ENCODE measurements at regions not wholly inside any gene's neighbourhood (a gene's known extent, or its start where the extent isn't known, plus 50 kb on each side); places are given as distances from the start of the nearest gene placed in this dataset.

DNA sequence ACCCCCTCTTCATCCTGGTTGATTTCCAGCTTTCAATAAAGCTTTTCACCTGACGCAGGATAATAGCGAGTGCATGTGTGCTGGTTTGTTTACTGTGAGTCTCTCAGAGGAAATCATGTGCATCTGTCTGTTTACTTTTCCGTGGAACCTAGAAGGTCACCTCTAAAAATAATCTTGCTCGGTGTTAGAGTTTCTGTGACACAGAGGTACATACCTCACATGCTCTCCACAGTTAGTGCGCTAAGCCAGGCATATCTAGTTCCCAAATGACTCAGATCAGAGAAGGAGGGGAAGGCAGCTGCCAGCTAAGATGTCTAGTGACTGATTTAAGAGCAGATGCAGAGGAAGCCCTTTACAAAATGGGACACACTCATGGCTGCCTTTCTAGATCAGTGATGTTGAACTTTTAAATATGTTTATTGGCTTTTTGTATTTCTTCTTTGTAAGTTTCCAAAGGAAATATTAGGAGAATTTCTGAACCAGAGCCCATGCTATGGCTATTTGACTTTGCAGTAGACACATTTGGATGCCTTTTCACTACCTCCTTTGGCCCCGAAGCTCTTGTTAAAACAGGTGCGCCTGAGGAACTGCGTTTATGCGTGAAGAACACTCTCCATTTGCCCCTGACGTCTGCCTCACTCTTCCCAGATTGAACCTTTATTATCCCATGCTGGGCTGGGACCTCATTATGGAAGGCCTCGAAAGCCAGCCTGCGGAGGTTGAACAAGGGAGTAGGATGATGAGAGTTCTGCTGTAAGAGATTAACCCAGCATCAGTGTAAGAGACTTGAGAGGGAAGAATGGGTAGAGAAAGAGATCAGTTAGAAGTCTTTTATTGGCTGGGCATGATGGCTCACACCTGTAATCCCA lies 145.6 kb downstream of the FAM161A start:
- ChIA-PET CTCF (interaction anchor here (1.6 kb wide), 1 partner anchor 10 kb away, joined by 5 read pairs; no protein-coding TSS in a partner anchor), POLR2A (interaction anchor here (0.6 kb wide), 1 partner anchor 8 kb away, joined by 11 read pairs; no protein-coding TSS in a partner anchor)
- H3K4me3 ChIP-seq (ENCODE audit: low read depth, low read length), result no peak overlapping the region
- H3K36me3 ChIP-seq (ENCODE audit: control insufficient read depth, insufficient read depth, low read length), result no peaks in the 10 kb centered on the region
- TF ChIP-seq, protein P1, sequence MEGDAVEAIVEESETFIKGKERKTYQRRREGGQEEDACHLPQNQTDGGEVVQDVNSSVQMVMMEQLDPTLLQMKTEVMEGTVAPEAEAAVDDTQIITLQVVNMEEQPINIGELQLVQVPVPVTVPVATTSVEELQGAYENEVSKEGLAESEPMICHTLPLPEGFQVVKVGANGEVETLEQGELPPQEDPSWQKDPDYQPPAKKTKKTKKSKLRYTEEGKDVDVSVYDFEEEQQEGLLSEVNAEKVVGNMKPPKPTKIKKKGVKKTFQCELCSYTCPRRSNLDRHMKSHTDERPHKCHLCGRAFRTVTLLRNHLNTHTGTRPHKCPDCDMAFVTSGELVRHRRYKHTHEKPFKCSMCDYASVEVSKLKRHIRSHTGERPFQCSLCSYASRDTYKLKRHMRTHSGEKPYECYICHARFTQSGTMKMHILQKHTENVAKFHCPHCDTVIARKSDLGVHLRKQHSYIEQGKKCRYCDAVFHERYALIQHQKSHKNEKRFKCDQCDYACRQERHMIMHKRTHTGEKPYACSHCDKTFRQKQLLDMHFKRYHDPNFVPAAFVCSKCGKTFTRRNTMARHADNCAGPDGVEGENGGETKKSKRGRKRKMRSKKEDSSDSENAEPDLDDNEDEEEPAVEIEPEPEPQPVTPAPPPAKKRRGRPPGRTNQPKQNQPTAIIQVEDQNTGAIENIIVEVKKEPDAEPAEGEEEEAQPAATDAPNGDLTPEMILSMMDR (IDR thresholded peaks at IDR 0.05; ENCODE audit: insufficient read depth, low read depth, low read length), result no peak
- 0 out of 2 replicates have a peak, but pooled peaks cover 1% of the 10 kb centered on the region for H3K27me3 ChIP-seq (ENCODE audit: control insufficient read depth, insufficient read depth, low read length)
- no peak for DNase-seq (ENCODE audit: low read depth)

DNA sequence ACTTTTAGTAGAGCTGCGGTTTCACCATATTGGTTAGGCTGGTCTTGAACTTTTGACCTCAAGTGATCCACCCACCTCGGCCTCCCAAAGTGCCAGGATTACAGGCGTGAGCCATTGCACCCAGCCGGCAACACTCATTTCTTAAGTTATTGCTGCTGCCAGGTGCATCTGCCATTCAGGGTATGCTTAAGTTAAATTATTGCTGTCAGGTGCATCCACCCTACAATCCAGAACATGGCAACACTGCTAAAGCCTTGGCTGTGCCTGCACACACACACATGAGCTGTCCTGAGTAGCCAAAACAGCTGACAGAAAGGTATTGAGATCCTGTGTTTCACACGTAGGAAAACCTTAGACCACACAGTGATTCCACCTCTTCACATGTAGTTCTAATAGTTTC lies 148.2 kb downstream of the FAM161A start:
- Histone ChIP-seq H3K36me3 (ENCODE audit: control insufficient read depth, insufficient read depth, low read length) (no peaks in the 10 kb centered on the region), H3K4me3 (ENCODE audit: low read depth, low read length) (no peak overlapping the region), H3K27me3 (ENCODE audit: control insufficient read depth, insufficient read depth, low read length) (0 out of 2 replicates have a peak, but pooled peaks cover 1% of the 10 kb centered on the region)
- ChIA-PET POLR2A (no interaction called here), CTCF (no interaction called here)
- TF ChIP-seq, protein P1 (IDR thresholded peaks at IDR 0.05; ENCODE audit: insufficient read depth, low read depth, low read length), result no peak
- no peak for DNase-seq (ENCODE audit: low read depth)

DNA sequence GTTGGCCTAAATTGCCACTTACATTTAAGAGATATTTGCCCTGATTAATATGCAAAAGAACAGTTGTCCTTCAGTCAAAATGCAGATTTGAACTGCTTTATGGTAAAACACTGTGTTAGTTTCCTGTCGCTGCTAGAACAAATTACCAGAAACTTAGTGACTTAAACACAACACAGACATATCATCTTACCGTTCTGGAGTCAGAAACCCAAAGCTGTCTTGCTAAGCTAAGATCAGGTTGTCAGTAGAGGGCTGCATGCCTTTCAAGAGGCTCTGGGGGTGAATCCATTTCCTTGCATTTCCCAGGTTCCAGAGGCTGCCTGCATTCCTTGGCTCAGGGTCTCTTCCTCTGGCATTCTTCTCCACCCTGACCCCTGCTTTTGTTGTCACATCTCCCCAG lies 149.5 kb downstream of the FAM161A start:
- no peak overlapping the region for H3K4me3 ChIP-seq (ENCODE audit: low read depth, low read length)
- no peak for DNase-seq (ENCODE audit: low read depth)
- H3K27me3 ChIP-seq (ENCODE audit: control insufficient read depth, insufficient read depth, low read length), result 0 out of 2 replicates have a peak, but pooled peaks cover 1% of the 10 kb centered on the region
- TF ChIP-seq, protein P1 (IDR thresholded peaks at IDR 0.05; ENCODE audit: insufficient read depth, low read depth, low read length), result no peak
- ChIA-PET CTCF (no interaction called here), POLR2A (no interaction called here)
- no peaks in the 10 kb centered on the region for H3K36me3 ChIP-seq (ENCODE audit: control insufficient read depth, insufficient read depth, low read length)

DNA sequence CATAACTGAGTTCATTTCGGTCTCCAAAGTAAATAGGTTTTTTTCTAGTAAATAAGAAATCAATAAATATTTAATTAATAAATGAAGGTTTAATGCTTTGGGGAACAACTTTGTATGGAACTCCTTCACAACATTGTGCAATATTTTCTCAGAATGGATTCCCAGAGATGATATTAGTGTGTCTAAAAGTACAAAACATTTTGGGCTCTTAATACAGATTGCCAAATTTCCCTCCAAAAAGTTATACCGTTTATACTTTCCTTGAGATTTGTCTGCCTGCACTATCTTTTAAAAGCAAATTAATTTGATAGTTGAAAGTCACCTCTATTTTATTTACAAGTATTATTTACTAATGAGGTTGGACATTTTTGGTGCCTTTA lies 151.8 kb downstream of the FAM161A start:
- TF ChIP-seq, protein P1 (IDR thresholded peaks at IDR 0.05; ENCODE audit: insufficient read depth, low read depth, low read length), result no peak
- ChIA-PET CTCF (interaction anchor here (0.6 to 1.8 kb wide), 3 partner anchors 9 to 108 kb away, joined by 3 to 8 read pairs (median 3); no protein-coding TSS in a partner anchor), POLR2A (no interaction called here)
- Histone ChIP-seq H3K27me3 (ENCODE audit: control insufficient read depth, insufficient read depth, low read length) (0 out of 2 replicates have a peak, but pooled peaks cover 1% of the 10 kb centered on the region), H3K36me3 (ENCODE audit: control insufficient read depth, insufficient read depth, low read length) (no peaks in the 10 kb centered on the region), H3K4me3 (ENCODE audit: low read depth, low read length) (no peak overlapping the region)
- no peak for DNase-seq (ENCODE audit: low read depth)

DNA sequence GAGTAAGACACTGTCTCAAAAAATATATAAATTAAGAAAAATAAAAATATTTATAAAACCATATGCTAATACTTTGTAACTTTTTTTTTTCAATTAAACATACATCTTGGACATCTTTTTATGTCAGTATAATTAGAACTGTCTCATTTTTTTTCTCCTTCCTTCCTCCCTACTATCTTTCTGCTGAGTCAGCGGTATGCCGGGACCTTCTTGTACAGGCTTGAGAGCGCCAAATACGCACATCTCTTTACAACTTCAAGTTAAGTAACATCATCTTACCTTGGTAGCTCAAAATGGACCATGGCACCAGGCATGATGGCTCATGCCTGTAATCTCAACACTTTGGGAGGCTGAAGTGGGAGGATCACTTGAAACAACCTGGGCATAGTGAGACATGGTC lies 153.4 kb downstream of the FAM161A start:
- no peak overlapping the region for H3K4me3 ChIP-seq (ENCODE audit: low read depth, low read length)
- no peak for DNase-seq (ENCODE audit: low read depth)
- 0 out of 2 replicates have a peak, but pooled peaks cover 1% of the 10 kb centered on the region for H3K27me3 ChIP-seq (ENCODE audit: control insufficient read depth, insufficient read depth, low read length)
- POLR2A ChIA-PET, result interaction anchor here (0.6 kb wide), 1 partner anchor 8 kb away, joined by 11 read pairs; no protein-coding TSS in a partner anchor
- CTCF ChIA-PET, result no interaction called here
- H3K36me3 ChIP-seq (ENCODE audit: control insufficient read depth, insufficient read depth, low read length), result no peaks in the 10 kb centered on the region
- TF ChIP-seq, protein P1 (IDR thresholded peaks at IDR 0.05; ENCODE audit: insufficient read depth, low read depth, low read length), result no peak

All from BJ (cell line).